ENCODE measurements at regions not wholly inside any gene's neighbourhood (a gene's known extent, or its start where the extent isn't known, plus 50 kb on each side); places are given as distances from the start of the nearest gene placed in this dataset.

- H3K4me2 ChIP-seq: no peak overlapping the region
- TF ChIP-seq CREB1 (CRISPR knock-in tag; IDR thresholded peaks at IDR 0.05; ENCODE audit: low read depth) (no peak), CTCF (conservative IDR thresholded peaks at IDR 0.05; ENCODE audit: low read depth in 2 of 2) (peak; percentile 39 to 48), POLR2AphosphoS5 (IDR thresholded peaks at IDR 0.05; ENCODE audit: low read depth) (no peak), NANOG (IDR thresholded peaks at IDR 0.05; ENCODE audit: borderline replicate concordance) (no peak), STAT1 (IDR thresholded peaks at IDR 0.05; ENCODE audit: unreplicated experiment) (no peak), REST (IDR thresholded peaks at IDR 0.05; ENCODE audit: unreplicated experiment) (no peak), EZH2 (IDR thresholded peaks at IDR 0.05; ENCODE audit: low read depth, unreplicated experiment) (no peak)
- TF ChIP-seq, protein P1, sequence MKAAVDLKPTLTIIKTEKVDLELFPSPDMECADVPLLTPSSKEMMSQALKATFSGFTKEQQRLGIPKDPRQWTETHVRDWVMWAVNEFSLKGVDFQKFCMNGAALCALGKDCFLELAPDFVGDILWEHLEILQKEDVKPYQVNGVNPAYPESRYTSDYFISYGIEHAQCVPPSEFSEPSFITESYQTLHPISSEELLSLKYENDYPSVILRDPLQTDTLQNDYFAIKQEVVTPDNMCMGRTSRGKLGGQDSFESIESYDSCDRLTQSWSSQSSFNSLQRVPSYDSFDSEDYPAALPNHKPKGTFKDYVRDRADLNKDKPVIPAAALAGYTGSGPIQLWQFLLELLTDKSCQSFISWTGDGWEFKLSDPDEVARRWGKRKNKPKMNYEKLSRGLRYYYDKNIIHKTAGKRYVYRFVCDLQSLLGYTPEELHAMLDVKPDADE (IDR thresholded peaks at IDR 0.05): no peak
- H3K4me1 ChIP-seq (ENCODE audit: insufficient read depth): no peaks in the 10 kb centered on the region
- no peaks in the 10 kb centered on the region for H3F3A ChIP-seq (replicated peaks; ENCODE audit: low read depth)
- no peaks in the 10 kb centered on the region for H3K9me3 Mint-ChIP-seq
- no peaks in the 10 kb centered on the region for H3K27me3 Mint-ChIP-seq (ENCODE audit: insufficient read depth, low read depth, poor library complexity)
- no peaks in the 10 kb centered on the region for H4K20me1 ChIP-seq (replicated peaks; ENCODE audit: insufficient read depth)
- H2AFZ ChIP-seq: peak overlapping the region; percentile 14; the same call in 1 of the 2 replicates
- no peaks in the 10 kb centered on the region for H3K36me3 ChIP-seq (ENCODE audit: insufficient read depth)
- no peaks in the 10 kb centered on the region for H3K27me3 ChIP-seq (ENCODE audit: insufficient read depth)
- ATAC-seq: peak; percentile 59; the same call in 2 of the 3 replicates
- no peak overlapping the region for H3K4me3 ChIP-seq
- no peaks in the 10 kb centered on the region for H3K9me2 ChIP-seq (ENCODE audit: insufficient read depth)
- peaks cover 13% of the 10 kb centered on the region; the same call in 2 of the 3 replicates for H3K4me1 Mint-ChIP-seq
- H3K36me3 Mint-ChIP-seq (ENCODE audit: low read depth): no peaks in the 10 kb centered on the region
- no peak overlapping the region for H3K4me3 Mint-ChIP-seq
- H3K27ac Mint-ChIP-seq: no peak overlapping the region
- H3K27ac ChIP-seq (ENCODE audit: low read depth): no peak overlapping the region
- DNase-seq (ENCODE audit: low spot score): peak; percentile 27
- H3K79me2 ChIP-seq (replicated peaks; ENCODE audit: insufficient read depth): no peaks in the 10 kb centered on the region
Measured at GRCh38 chr4:28462766-28463700, 1602.4 kb downstream of the STIM2 start.
